ENCODE measurements at regions not wholly inside any gene's neighbourhood (a gene's known extent, or its start where the extent isn't known, plus 50 kb on each side); places are given as distances from the start of the nearest gene placed in this dataset.
"Not testable (repeated sequence)": the region's sequence is repeated elsewhere in the genome, so short reads cannot be mapped to it uniquely, and the experiment has no call there.

DNA sequence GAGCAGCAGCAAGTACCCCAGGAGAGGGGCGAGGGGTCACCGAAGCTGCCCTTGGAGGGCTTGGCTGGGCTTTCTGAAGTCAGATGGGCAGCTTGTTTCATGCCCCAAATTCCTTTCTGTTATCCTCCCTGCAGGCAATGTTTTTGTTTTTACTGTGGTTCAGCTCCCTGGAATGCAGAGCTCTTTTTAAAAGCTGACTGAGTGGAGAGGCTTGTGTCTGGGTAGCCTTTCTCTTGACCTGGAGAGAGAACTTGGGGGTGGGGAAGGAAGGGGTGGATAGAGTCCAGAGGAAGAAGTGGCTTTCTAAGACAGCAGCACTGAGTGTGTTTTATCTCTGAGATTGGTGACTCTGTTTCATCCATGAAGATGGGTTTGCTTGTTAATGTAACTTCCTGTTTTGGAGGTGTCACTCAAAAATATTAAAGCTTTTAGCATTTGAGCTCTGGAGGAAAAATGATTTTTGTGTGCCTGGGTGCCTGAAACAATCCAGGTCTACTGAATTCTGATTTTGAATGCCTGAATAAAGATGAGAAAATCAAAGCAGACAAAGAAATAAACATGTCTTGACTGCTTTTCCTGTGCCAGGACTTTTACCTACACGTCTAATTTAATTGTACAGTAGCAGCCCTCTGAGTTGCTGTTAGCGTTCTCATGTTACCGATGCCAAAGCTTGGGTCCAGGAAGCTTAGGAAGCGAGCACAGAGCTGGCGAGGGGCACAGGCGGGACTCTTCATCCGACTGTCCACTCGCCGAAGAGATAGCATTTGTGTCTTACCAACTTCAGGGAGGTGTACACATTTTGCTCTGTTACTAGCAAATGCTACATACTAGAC is 78.2 kb upstream of the EEF1E1 start:
- DNase-seq, result no peak

DNA sequence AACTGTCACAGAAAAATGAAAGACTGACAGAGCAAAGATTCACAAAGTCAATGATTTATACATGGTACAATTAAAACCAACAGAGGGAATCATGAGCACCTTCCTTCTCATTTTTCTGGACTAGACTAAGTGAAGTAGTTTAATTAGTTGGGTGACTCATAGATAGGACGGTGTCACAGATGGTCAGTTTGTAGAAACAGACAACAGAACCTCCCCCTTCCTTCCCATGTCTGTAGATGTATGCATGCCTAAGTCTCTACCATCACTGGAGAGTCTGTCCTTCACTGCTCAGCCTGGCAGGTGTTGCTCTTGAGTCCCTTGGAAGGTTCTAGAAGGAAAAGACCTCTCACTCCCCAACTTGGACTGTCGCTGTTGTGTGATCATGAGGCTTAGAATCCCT is 75.4 kb upstream of the EEF1E1 start:
- no peak for DNase-seq

DNA sequence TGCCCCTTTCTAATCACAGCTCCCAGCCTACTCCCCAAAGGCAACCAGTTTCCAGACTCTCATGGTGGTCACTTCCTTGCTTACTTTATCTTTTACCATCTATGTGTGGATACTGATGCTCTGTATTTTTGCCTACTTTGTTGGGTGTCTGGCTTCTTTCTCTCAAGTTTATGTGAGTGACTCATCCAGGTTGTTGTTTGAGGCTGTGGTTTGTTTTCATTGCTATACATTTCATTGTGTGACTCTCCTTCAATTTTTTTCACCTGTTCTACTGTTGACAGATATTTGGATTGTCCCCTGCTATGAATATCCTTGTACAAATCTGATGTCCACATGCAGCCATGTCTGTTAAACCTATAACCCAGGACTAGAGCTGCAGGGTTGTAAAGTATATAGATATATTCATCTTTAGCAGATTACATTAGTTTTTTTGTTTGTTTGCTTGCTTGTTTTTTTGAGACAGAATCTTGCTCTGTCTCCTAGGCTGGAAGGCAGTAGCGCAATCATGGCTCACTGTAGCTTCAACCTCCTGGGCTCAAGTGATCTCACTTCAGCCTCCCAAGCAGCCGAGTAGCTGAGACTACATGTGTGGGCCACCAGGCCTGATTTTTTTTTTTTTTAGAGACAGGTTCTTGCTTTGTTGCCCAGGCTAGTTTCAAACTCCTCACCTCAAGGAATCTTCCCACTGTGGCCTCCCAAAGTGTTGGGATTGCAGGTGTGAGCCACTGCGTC is 72.9 kb upstream of the EEF1E1 start:
- DNase-seq, result no peak

DNA sequence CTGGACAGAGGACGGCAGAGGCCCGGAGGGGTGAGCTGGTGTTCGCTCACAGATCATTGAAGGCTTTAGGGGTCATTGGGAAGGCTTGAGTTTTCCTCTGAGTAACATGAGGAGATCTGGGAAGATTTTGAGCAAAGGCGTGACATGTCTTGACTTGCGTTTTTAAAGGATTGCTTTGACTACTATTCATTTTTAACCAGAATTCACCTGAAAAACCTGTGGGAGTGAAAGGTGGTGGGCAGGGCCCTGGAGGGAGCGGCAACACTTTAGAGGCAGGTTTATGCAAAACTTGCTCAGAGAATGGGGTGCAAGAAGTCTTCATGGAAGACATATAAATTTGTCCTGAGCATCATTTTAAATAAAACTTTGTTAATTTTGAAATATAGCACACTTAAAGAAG is 72.2 kb upstream of the EEF1E1 start:
- DNase-seq, result no peak

DNA sequence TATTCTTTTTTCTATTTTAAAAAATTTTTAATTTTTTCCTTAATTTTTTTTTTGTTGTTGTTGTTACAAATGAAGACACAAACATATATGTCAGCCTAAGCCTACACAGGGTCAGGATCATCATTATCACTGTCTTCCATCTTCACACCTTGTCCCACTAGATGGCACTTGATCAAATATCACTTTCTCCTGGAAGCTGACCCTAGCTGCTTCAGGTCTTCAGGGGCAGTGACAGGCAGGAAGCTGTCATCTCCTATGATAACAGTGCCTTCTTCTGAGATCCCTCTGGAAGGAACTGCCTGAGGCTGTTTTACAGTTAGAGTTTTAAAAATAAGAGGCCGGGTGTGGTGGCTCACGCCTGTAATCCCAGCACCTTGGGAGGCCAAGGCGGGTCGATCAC is 70.2 kb upstream of the EEF1E1 start:
- no peak for DNase-seq

DNA sequence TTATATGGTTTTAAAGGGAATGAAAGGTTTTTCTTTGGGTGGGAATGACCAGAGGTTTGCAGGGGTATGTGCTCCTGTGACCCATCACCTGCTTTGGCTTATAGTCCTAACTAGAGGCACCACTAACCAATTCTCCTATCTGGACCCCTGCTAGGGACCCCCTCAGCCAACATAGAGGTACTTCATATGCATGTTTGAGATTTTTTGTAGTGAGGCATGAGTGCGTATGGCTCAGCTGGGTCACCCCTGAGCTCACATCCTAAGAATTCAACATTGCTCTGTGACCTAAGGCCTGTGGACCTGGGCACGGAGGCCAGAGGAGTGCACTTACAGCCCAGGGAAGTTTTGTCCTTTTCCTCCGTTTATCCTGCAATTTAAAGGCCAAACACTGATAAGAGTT is 68.4 kb upstream of the EEF1E1 start:
- no peak for DNase-seq

- DNase-seq, result no peak
These were observed 67.9 kb upstream of the EEF1E1 start for GRCh38 chr6:8170245-8170644.

DNA sequence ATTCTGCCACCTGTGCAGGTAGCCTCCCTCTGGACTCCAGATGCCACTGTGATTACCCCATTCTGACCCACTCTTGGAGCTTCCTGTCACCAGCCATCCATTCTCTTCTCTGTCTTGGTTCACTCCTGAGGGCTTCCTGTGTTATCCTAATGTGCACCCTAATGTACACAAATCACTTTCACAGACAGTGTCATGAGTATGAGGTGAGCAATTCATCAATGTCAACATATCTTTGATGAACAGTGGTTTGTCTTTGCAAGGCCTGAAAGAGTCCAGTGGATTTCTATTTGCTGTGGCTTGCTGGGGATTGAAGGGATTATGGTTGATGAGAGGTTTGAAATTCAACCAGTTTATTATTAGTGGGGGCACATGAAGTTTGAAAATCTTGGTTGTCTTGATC is 63.8 kb upstream of the EEF1E1 start:
- no peak for DNase-seq

DNA sequence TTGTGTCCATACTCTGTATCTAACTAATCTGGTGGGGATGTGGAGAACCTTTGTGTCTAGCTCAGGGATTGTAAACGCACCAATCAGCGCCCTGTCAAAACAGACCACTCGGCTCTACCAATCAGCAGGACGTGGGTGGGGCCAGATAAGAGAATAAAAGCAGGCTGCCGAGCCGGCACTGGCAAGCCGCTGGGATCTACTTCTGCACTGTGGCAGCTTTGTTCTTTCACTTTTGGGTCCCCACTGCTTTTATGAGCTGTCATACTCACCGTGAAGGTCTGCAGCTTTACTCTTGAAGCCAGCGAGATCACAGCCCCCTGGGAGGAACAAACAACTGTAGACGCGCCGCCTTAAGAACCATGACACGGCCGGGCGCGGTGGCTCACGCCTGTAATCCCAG is 62.7 kb upstream of the EEF1E1 start:
- DNase-seq, result not testable (repeated sequence)

- DNase-seq, result not testable (repeated sequence)
These were observed 61.9 kb upstream of the EEF1E1 start for GRCh38 chr6:8164281-8164680.

- no peak for DNase-seq
These were observed 57.6 kb upstream of the EEF1E1 start for GRCh38 chr6:8159966-8160365.

DNA sequence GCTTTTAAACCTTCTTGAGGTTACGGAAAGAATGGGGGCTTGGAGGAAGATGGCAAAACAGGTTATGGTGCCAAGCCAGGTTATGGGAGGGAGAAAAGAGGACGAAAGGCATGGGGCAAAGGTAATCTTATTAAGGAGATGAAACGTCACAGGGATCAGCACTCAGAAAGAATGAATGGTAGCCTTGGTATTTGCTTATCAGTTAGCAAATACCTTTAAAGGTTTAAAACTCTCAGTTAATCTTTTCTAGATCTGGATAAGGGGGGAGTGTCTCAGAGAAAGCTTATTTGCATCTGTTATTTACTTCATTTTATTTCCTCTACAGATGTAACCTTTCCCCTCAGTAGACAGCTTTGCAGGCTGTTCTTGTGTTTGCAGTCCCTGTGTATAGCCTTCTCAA is 55.5 kb upstream of the EEF1E1 start:
- no peak for DNase-seq

DNA sequence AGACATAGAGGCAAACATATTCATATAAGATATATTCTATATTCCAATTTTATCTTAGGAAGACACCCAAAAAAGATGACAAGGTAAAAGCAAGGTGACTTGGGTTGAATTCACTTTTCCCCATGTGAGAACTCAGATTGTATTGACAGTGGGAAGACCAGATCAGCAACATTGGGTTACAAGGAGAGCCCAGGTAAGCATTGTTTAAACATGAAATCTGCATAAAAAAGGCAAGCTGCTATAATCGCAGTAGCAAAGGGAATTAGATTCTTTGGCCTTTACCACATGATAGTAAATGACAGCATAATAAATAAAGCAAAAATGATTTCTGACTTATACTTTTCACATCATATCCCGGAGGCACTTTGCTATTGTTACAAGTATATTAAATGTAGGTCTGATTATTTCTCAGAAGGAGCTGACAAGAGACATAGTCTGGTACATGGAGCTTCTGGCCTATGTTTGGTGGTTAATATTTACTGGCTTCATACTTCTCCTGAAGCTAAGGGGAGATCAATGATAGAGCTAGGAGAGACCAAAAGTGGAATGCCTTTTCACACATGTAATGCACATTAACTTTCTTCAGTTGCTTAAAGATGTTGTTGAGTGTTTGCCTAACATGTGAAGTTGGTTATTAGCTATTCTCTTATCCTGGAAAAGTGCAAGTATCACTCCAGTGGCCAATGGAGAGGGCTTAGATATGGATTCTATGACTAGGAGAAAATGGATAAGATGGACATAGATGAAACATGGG is 53.1 kb upstream of the EEF1E1 start:
- no peak for DNase-seq

Measured in amygdala (tissue), 56 donors.